ENCODE measurements at regions not wholly inside any gene's neighbourhood (a gene's known extent, or its start where the extent isn't known, plus 50 kb on each side); places are given as distances from the start of the nearest gene placed in this dataset.

- Histone ChIP-seq H3K27ac (no peak overlapping the region), H3K9me3 (no peaks in the 10 kb centered on the region), H3K4me1 (no peaks in the 10 kb centered on the region), H3K27me3 (peaks cover 0 to 11% (median 0%) of the 10 kb centered on the region in 4 donors), H3K36me3 (no peaks in the 10 kb centered on the region), H3K4me3 (no peak overlapping the region)
- 57% methylated on average over 2 of the region's 2 CpGs; no CpG with 5 or more reads in 1 of the 2 donors for WGBS, 2 donors
- TF ChIP-seq POLR2A (IDR thresholded peaks at IDR 0.05) (no peak), CTCF (IDR thresholded peaks at IDR 0.05) (no peak)
- DNase-seq = no peak
- intact Hi-C loops (cut with DNase I) = no loop called here
These were observed 365.9 kb downstream of the ZNF536 start for GRCh38 chr19:30738047-30738446.

DNA sequence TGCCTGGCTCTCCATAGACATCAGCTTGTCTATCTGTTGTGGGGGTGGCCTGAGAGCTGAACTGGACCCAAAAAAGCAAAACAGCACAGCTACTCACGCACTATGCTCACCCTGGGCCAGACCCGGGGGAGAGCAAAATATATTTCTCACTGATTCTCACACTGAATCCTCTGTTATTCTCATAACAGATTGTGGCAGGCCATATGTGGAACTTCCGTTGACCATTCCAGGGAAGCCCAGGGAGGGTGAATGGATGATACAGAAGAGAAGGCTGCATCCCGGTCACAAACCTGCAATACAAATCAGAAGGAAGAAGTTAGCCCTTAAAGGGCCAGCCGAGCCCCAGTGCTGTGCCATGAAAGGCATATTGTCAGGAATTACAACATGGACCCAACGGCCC, 362.5 kb downstream of the ZNF536 start:
- no peaks in the 10 kb centered on the region for H3K27me3 ChIP-seq
- DNase-seq = no peak
- no peak overlapping the region for H3K27ac ChIP-seq
- 65 to 70% methylated on average over 5 of the region's 6 CpGs for WGBS, 2 donors
- no peaks in the 10 kb centered on the region for H3K36me3 ChIP-seq
- TF ChIP-seq POLR2A (IDR thresholded peaks at IDR 0.05) (no peak), CTCF (IDR thresholded peaks at IDR 0.05) (no peak)
- intact Hi-C loops (cut with DNase I) = no loop called here
- H3K4me1 ChIP-seq = no peaks in the 10 kb centered on the region
- H3K4me3 ChIP-seq = no peak overlapping the region
- no peaks in the 10 kb centered on the region for H3K9me3 ChIP-seq

- Histone ChIP-seq H3K4me1 (no peaks in the 10 kb centered on the region), H3K27me3 (no peaks in the 10 kb centered on the region), H3K9me3 (no peaks in the 10 kb centered on the region), H3K27ac (no peak overlapping the region), H3K36me3 (no peaks in the 10 kb centered on the region), H3K4me3 (no peak overlapping the region)
- 59 to 78% methylated on average over 15 of the region's 15 CpGs for WGBS, 2 donors
- no peak for DNase-seq
- intact Hi-C loops (cut with DNase I) = no loop called here
- TF ChIP-seq POLR2A (IDR thresholded peaks at IDR 0.05) (no peak), CTCF (IDR thresholded peaks at IDR 0.05) (no peak)
These were observed 361.8 kb downstream of the ZNF536 start for GRCh38 chr19:30733826-30734550.

GRCh38 chr19:30731591-30731990, 359.4 kb downstream of the ZNF536 start:
- Histone ChIP-seq H3K27ac (no peak overlapping the region), H3K27me3 (no peaks in the 10 kb centered on the region), H3K4me3 (no peak overlapping the region), H3K4me1 (no peaks in the 10 kb centered on the region), H3K36me3 (no peaks in the 10 kb centered on the region), H3K9me3 (no peaks in the 10 kb centered on the region)
- intact Hi-C loops (cut with DNase I) = no loop called here
- DNase-seq = no peak
- WGBS, 2 donors = 88% methylated on average over 3 of the region's 3 CpGs; no CpG with 5 or more reads in 1 of the 2 donors
- TF ChIP-seq CTCF (IDR thresholded peaks at IDR 0.05) (no peak), POLR2A (IDR thresholded peaks at IDR 0.05) (no peak)

GRCh38 chr19:30729451-30729850, 357.3 kb downstream of the ZNF536 start:
- intact Hi-C loops (cut with DNase I) = no loop called here
- Histone ChIP-seq H3K4me3 (no peak overlapping the region), H3K9me3 (no peaks in the 10 kb centered on the region), H3K27me3 (no peaks in the 10 kb centered on the region), H3K4me1 (no peaks in the 10 kb centered on the region), H3K27ac (no peak overlapping the region), H3K36me3 (no peaks in the 10 kb centered on the region)
- no peak for TF ChIP-seq POLR2A (IDR thresholded peaks at IDR 0.05)
- TF ChIP-seq CTCF (IDR thresholded peaks at IDR 0.05) = no peak
- 57 to 67% methylated on average over 6 of the region's 6 CpGs for WGBS, 2 donors
- DNase-seq = no peak
